22Rv1 (cell line): ENCODE measurements at regions not wholly inside any gene's neighbourhood (a gene's known extent, or its start where the extent isn't known, plus 50 kb on each side); places are given as distances from the start of the nearest gene placed in this dataset.

Source experiments
- ZFX ChIP-seq: fragments of 450-650 bp; IDR thresholded peaks from 2 replicates; pipeline ENCODE4 v1.6.1; 2017; ENCODE audit warnings: antibody characterized with exemption, borderline replicate concordance
- TF ChIP-seq, protein P1 (sequence below): fragments of 450-650 bp; IDR thresholded peaks from 2 replicates; pipeline ENCODE4 v1.5.1; 2017; ENCODE audit warnings: mild to moderate bottlenecking

DNA sequence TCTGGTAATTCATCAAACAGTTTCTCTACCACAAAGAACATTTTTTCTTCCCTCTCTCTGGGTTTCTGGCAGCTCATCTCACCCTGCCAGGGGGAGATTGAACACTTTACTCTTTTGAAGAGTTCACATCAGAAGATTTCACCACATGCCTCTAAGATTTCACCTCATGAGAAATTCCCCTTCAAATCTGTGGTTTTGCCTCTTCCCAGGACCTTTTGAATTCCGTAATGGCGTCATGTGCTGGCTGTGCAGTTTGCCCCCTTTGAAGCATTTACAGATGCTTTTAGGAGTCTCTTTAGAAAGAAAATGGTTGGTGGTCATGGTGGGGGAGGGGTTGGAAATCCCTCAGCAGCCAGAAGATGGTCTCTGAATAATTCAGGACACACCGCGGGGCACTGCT is 486.1 kb downstream of the QKI start:
- TF ChIP-seq, protein P1, sequence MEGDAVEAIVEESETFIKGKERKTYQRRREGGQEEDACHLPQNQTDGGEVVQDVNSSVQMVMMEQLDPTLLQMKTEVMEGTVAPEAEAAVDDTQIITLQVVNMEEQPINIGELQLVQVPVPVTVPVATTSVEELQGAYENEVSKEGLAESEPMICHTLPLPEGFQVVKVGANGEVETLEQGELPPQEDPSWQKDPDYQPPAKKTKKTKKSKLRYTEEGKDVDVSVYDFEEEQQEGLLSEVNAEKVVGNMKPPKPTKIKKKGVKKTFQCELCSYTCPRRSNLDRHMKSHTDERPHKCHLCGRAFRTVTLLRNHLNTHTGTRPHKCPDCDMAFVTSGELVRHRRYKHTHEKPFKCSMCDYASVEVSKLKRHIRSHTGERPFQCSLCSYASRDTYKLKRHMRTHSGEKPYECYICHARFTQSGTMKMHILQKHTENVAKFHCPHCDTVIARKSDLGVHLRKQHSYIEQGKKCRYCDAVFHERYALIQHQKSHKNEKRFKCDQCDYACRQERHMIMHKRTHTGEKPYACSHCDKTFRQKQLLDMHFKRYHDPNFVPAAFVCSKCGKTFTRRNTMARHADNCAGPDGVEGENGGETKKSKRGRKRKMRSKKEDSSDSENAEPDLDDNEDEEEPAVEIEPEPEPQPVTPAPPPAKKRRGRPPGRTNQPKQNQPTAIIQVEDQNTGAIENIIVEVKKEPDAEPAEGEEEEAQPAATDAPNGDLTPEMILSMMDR, result no peak
- no peak for TF ChIP-seq ZFX
